Stimulated activated CD8-positive, alpha-beta memory T cell treated with anti-CD3 and anti-CD28 coated beads, Interleukin-15, amount 100 ng/mL, for 4 hours (primary cell): ENCODE measurements at regions not wholly inside any gene's neighbourhood (a gene's known extent, or its start where the extent isn't known, plus 50 kb on each side); places are given as distances from the start of the nearest gene placed in this dataset.

ENCODE experiments used
- DNase-seq, 2 donors: peaks; one replicate each; pipeline ENCODE4 v3.0.0-alpha.2; 2020; ENCODE audit warnings: low read depth in 2 of 2

GRCh38 chr11:104830508-104830907, 67.8 kb downstream of the CASP12 start:
- DNase-seq, result no peak

- DNase-seq, result no peak
Observed at GRCh38 chr11:104830080-104830479, 68.2 kb downstream of the CASP12 start.

- DNase-seq, result no peak
Observed at GRCh38 chr11:104826772-104827171, 71.5 kb downstream of the CASP12 start.

- no peak for DNase-seq
Observed at GRCh38 chr11:104823657-104824056, 74.6 kb downstream of the CASP12 start.

GRCh38 chr11:104820431-104820830, 77.8 kb downstream of the CASP12 start:
- DNase-seq, result no peak

GRCh38 chr11:104819603-104820002, 78.7 kb downstream of the CASP12 start:
- DNase-seq, result no peak

GRCh38 chr11:104819107-104819506, 79.2 kb downstream of the CASP12 start:
- no peak for DNase-seq

- no peak for DNase-seq
Observed at GRCh38 chr11:104817973-104818372, 80.3 kb downstream of the CASP12 start.

GRCh38 chr11:104813532-104813931, 84.7 kb downstream of the CASP12 start:
- no peak for DNase-seq

- DNase-seq, result no peak
Observed at GRCh38 chr11:104812103-104812788, 86.0 kb downstream of the CASP12 start.

- no peak for DNase-seq
Observed at GRCh38 chr11:104803776-104804175, 94.5 kb downstream of the CASP12 start.

GRCh38 chr11:104799251-104799650, 99.0 kb downstream of the CASP12 start:
- DNase-seq, result no peak

GRCh38 chr11:104798789-104799188, 99.5 kb downstream of the CASP12 start:
- no peak for DNase-seq

- DNase-seq, result no peak
Observed at GRCh38 chr11:104796301-104796700, 102.0 kb downstream of the CASP12 start.

GRCh38 chr11:104795501-104796213, 102.6 kb downstream of the CASP12 start:
- no peak for DNase-seq

GRCh38 chr11:104792861-104793260, 105.4 kb downstream of the CASP12 start:
- no peak for DNase-seq

GRCh38 chr11:104791896-104792295, 106.4 kb downstream of the CASP12 start:
- no peak for DNase-seq

- no peak for DNase-seq
Observed at GRCh38 chr11:104784684-104785460, 113.4 kb downstream of the CASP12 start.

- DNase-seq, result no peak
Observed at GRCh38 chr11:104783241-104783640, 115.0 kb downstream of the CASP12 start.

- DNase-seq, result no peak
Observed at GRCh38 chr11:104782377-104782754, 115.9 kb downstream of the CASP12 start.

GRCh38 chr11:104781719-104782376, 116.4 kb downstream of the CASP12 start:
- DNase-seq, result no peak

- no peak for DNase-seq
Observed at GRCh38 chr11:104781037-104781436, 117.2 kb downstream of the CASP12 start.
